AG04449 (cell line): ENCODE measurements at regions not wholly inside any gene's neighbourhood (a gene's known extent, or its start where the extent isn't known, plus 50 kb on each side); places are given as distances from the start of the nearest gene placed in this dataset.
"Not testable (repeated sequence)": the region's sequence is repeated elsewhere in the genome, so short reads cannot be mapped to it uniquely, and the experiment has no call there.

Source experiments
- CTCF ChIA-PET: fragments of 350-600 bp; formaldehyde crosslinking; extraction: SDS; loops from one replicate; lab custom pipeline; 2021; ENCODE audit warnings: antibody characterized with exemption; lab: Yijun Ruan, JAX
- POLR2A ChIA-PET: fragments of 400-600, 350-600 bp; formaldehyde crosslinking; extraction: SDS; loops from one replicate; lab custom pipeline; 2020; ENCODE audit warnings: antibody characterized with exemption, inconsistent platforms; lab: Yijun Ruan, JAX
- DNase-seq: peaks from one replicate; pipeline ENCODE4 v3.0.0-alpha.2; 2010; ENCODE audit warnings: low read depth, low spot score
- H3K4me3 ChIP-seq: 2 replicates; pipeline ENCODE4 v1.5.1; 2011; ENCODE audit warnings: low read depth, mild to moderate bottlenecking, control low read depth, low read length
- CTCF ChIP-seq: IDR thresholded peaks from one replicate; pipeline ENCODE4 v1.5.1; 2011; ENCODE audit warnings: mild to moderate bottlenecking, moderate library complexity, low read length, control low read depth, inconsistent platforms; ENCODE audit not compliant: insufficient read depth; ENCODE audit errors: missing control alignments

GRCh38 chr6:133788556-133788955 lies 100.4 kb upstream of the TCF21 start:
- ChIA-PET POLR2A (no interaction called here), CTCF (interaction anchor here (1.0 kb wide), 1 partner anchor 9 kb away, joined by 3 read pairs; no protein-coding TSS in a partner anchor)
- TF ChIP-seq CTCF = no peak
- DNase-seq = no peak
- H3K4me3 ChIP-seq = no peak overlapping the region

- CTCF ChIA-PET, H3K4me3 ChIP-seq, POLR2A ChIA-PET, DNase-seq: not testable (repeated sequence)
Observed at GRCh38 chr6:133789449-133789848, 99.5 kb upstream of the TCF21 start.

GRCh38 chr6:133790756-133791155 lies 98.2 kb upstream of the TCF21 start:
- DNase-seq, POLR2A ChIA-PET, CTCF ChIA-PET: not testable (repeated sequence)

GRCh38 chr6:133795051-133795450 lies 93.9 kb upstream of the TCF21 start:
- H3K4me3 ChIP-seq, DNase-seq, POLR2A ChIA-PET: not testable (repeated sequence)
- CTCF ChIA-PET = interaction anchor here (1.0 to 2.1 kb wide), 4 partner anchors 9 to 226 kb away, joined by 3 to 10 read pairs (median 5); no protein-coding TSS in a partner anchor

More at GRCh38 chr6:133790756-133791155, 98.2 kb upstream of the TCF21 start:
- not testable (repeated sequence) for H3K4me3 ChIP-seq

- no peak for TF ChIP-seq CTCF
- DNase-seq = no peak
Observed at GRCh38 chr6:133796235-133796634, 92.7 kb upstream of the TCF21 start.

GRCh38 chr6:133799043-133799442 lies 89.9 kb upstream of the TCF21 start:
- CTCF ChIA-PET = no interaction called here
- no peak for TF ChIP-seq CTCF
- no peak overlapping the region for H3K4me3 ChIP-seq
- no peak for DNase-seq
- POLR2A ChIA-PET = no interaction called here

More at GRCh38 chr6:133796235-133796634, 92.7 kb upstream of the TCF21 start:
- no peak overlapping the region for H3K4me3 ChIP-seq
- CTCF ChIA-PET = interaction anchor here (1.2 to 2.1 kb wide), 2 partner anchors 41 to 227 kb away, joined by 5 to 10 read pairs; no protein-coding TSS in a partner anchor
- POLR2A ChIA-PET = no interaction called here

- TF ChIP-seq CTCF = no peak
- ChIA-PET POLR2A (no interaction called here), CTCF (no interaction called here)
- H3K4me3 ChIP-seq = no peak overlapping the region
- DNase-seq = no peak
Observed at GRCh38 chr6:133802861-133803260, 86.1 kb upstream of the TCF21 start.

- CTCF ChIA-PET = interaction anchor here (0.6 to 2.5 kb wide), 3 partner anchors 10 to 235 kb away, joined by 3 to 8 read pairs (median 3); no protein-coding TSS in a partner anchor
- POLR2A ChIA-PET = no interaction called here
- no peak for DNase-seq
- no peak overlapping the region for H3K4me3 ChIP-seq
- TF ChIP-seq CTCF = no peak
Observed at GRCh38 chr6:133804265-133804664, 84.6 kb upstream of the TCF21 start.
